ENCODE measurements at regions not wholly inside any gene's neighbourhood (a gene's known extent, or its start where the extent isn't known, plus 50 kb on each side); places are given as distances from the start of the nearest gene placed in this dataset.

DNA sequence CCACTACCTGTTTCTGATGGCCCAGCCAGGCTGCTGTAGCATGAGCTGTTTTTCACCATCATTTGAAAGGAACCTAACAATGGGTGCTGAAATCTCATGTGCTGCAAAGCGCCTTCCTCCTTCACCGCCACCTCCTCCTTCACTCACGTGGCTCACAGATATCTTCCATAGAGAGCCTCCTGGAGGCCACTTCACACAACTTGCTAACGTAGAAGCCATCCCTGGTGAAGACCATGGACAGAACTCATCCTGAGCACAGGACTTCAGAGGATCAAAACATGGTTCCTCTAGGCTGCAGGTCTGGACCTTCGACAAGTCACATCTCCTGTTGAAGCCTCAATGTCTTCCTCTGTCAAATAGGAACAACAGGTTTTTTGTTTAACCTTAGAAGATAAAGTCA lies 155.5 kb upstream of the RAD23B start:
- no peak overlapping the region for H2AFZ ChIP-seq (ENCODE audit: low read length)
- no peak for DNase-seq
- no peaks in the 10 kb centered on the region for H3K79me2 ChIP-seq (ENCODE audit: low read length)
- H3K9me3 ChIP-seq (ENCODE audit: low read length), result no peaks in the 10 kb centered on the region
- 0 out of 2 replicates have a peak, but pooled peaks cover 2% of the 10 kb centered on the region for H3K27me3 ChIP-seq (ENCODE audit: low read length)
- H3K9ac ChIP-seq (ENCODE audit: low read length), result no peak overlapping the region
- no peak overlapping the region for H3K4me3 ChIP-seq (ENCODE audit: low read length)
- H3K4me2 ChIP-seq (ENCODE audit: low read depth, low read length, poor library complexity, severe bottlenecking), result no peak overlapping the region
- H3K4me1 ChIP-seq (ENCODE audit: low read length), result no peaks in the 10 kb centered on the region
- no peaks in the 10 kb centered on the region for H3K9me2 ChIP-seq (replicated peaks; ENCODE audit: insufficient read depth, low read length)
- H3K36me3 ChIP-seq (ENCODE audit: insufficient read depth, low read length), result no peaks in the 10 kb centered on the region
- H3K27ac ChIP-seq (ENCODE audit: low read length), result no peak overlapping the region
- no peaks in the 10 kb centered on the region for H4K20me1 ChIP-seq (ENCODE audit: insufficient read depth, low read depth, low read length)

DNA sequence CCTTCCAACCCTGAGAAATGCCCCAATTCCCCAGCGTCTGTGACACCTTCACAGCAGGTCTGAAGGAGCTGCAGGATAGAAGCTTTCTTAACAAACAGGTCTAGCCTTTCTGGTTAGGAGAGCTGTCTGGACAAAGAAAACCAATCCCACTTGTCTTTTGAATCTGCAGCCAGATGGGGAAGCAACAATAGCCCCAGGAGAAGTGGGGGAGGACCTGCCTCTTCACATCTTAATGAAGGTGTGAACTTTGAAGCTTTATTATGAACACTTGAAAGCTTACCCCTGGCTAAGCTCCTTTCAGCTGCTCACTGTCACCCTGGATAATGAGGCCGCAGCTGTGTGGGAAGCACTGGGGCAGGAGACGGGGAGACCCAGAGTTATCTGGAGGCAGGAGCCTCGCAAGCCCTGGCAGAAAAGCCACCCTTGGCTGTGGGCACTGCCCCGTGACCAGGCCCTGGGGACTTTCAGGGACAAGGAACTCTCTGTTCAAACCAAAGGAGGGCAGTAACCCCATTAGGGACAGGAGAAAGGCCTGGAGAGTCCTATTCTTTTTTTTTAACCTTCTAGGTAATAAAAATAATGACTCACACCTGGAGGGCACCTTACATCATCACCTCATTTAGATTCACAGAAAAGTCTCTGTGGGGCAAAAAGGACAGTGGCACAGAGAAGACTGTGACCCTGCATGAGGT lies 151.8 kb upstream of the RAD23B start:
- H3K9ac ChIP-seq (ENCODE audit: low read length), result no peak overlapping the region
- H3K9me2 ChIP-seq (replicated peaks; ENCODE audit: insufficient read depth, low read length), result no peaks in the 10 kb centered on the region
- H2AFZ ChIP-seq (ENCODE audit: low read length), result no peak overlapping the region
- no peak overlapping the region for H3K4me2 ChIP-seq (ENCODE audit: low read depth, low read length, poor library complexity, severe bottlenecking)
- H3K4me3 ChIP-seq (ENCODE audit: low read length), result no peak overlapping the region
- no peaks in the 10 kb centered on the region for H3K4me1 ChIP-seq (ENCODE audit: low read length)
- no peak overlapping the region for H3K27ac ChIP-seq (ENCODE audit: low read length)
- no peaks in the 10 kb centered on the region for H3K36me3 ChIP-seq (ENCODE audit: insufficient read depth, low read length)
- H3K27me3 ChIP-seq (ENCODE audit: low read length), result no peaks in the 10 kb centered on the region
- no peaks in the 10 kb centered on the region for H3K79me2 ChIP-seq (ENCODE audit: low read length)
- H3K9me3 ChIP-seq (ENCODE audit: low read length), result no peaks in the 10 kb centered on the region
- DNase-seq, result no peak
- H4K20me1 ChIP-seq (ENCODE audit: insufficient read depth, low read depth, low read length), result no peaks in the 10 kb centered on the region

DNA sequence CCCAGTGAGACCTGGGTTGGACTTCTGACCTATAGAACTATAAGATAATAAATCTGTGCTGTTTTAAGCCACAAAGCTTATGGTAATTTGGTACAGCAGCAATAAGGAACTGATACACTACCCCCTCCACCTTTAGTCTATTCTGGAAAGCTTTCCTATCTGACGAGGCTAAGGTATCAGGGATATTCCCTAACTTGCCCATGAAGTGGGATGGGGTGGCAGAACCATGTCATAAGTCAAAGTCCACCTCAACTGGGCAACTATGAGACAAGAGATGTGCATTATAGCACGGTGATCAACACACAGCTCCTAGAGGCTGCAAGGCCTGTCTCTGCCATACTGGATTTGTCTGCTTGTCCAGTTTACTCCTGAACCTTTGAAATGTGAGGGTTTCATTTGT lies 146.8 kb upstream of the RAD23B start:
- no peaks in the 10 kb centered on the region for H3K4me1 ChIP-seq (ENCODE audit: low read length)
- H3K4me3 ChIP-seq (ENCODE audit: low read length), result no peak overlapping the region
- H3K79me2 ChIP-seq (ENCODE audit: low read length), result no peaks in the 10 kb centered on the region
- H3K27ac ChIP-seq (ENCODE audit: low read length), result no peak overlapping the region
- no peaks in the 10 kb centered on the region for H3K9me2 ChIP-seq (replicated peaks; ENCODE audit: insufficient read depth, low read length)
- H3K4me2 ChIP-seq (ENCODE audit: low read depth, low read length, poor library complexity, severe bottlenecking), result no peak overlapping the region
- no peaks in the 10 kb centered on the region for H3K9me3 ChIP-seq (ENCODE audit: low read length)
- DNase-seq, result no peak
- H4K20me1 ChIP-seq (ENCODE audit: insufficient read depth, low read depth, low read length), result no peaks in the 10 kb centered on the region
- no peaks in the 10 kb centered on the region for H3K27me3 ChIP-seq (ENCODE audit: low read length)
- no peaks in the 10 kb centered on the region for H3K36me3 ChIP-seq (ENCODE audit: insufficient read depth, low read length)
- no peak overlapping the region for H2AFZ ChIP-seq (ENCODE audit: low read length)
- no peak overlapping the region for H3K9ac ChIP-seq (ENCODE audit: low read length)

DNA sequence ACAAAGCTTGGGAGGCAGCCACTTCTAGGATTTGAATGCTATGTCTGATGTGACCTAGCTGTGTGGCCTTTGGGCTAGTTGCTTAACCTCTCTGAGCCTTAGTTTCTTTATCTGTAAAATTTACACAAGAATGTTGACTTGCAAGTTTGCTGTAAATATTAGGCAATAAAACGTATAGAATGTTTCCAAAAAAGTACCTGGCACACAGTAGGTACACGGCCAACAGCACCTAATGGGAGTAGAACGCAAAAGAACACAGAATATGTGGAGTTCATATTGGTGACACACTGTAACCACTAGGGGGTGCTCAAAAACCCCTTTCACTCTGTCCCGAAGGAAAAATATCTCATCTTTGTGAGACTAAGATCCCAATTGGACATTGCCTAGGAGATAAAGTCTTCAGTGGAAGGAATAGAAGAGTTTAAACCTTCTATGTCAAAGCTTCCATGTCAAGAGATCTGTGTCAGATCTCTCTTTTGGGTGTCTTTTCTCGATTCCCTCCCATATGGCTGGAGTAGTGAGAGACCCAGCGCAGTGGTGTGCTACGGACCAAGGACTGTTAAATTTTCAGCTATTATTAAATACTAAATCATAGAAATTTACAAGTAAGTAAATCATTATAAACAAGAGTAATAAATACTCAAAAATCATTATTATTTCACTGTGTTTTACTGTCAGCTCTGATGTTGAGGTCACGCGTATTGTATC lies 145.4 kb upstream of the RAD23B start:
- Histone ChIP-seq H3K4me3 (ENCODE audit: low read length) (no peak overlapping the region), H2AFZ (ENCODE audit: low read length) (no peak overlapping the region), H3K9me3 (ENCODE audit: low read length) (no peaks in the 10 kb centered on the region), H4K20me1 (ENCODE audit: insufficient read depth, low read depth, low read length) (no peaks in the 10 kb centered on the region), H3K79me2 (ENCODE audit: low read length) (no peaks in the 10 kb centered on the region), H3K27ac (ENCODE audit: low read length) (no peak overlapping the region), H3K4me2 (ENCODE audit: low read depth, low read length, poor library complexity, severe bottlenecking) (no peak overlapping the region), H3K36me3 (ENCODE audit: insufficient read depth, low read length) (no peaks in the 10 kb centered on the region), H3K27me3 (ENCODE audit: low read length) (no peaks in the 10 kb centered on the region), H3K4me1 (ENCODE audit: low read length) (no peaks in the 10 kb centered on the region), H3K9ac (ENCODE audit: low read length) (no peak overlapping the region), H3K9me2 (replicated peaks; ENCODE audit: insufficient read depth, low read length) (no peaks in the 10 kb centered on the region)
- DNase-seq, result peak; percentile 70

DNA sequence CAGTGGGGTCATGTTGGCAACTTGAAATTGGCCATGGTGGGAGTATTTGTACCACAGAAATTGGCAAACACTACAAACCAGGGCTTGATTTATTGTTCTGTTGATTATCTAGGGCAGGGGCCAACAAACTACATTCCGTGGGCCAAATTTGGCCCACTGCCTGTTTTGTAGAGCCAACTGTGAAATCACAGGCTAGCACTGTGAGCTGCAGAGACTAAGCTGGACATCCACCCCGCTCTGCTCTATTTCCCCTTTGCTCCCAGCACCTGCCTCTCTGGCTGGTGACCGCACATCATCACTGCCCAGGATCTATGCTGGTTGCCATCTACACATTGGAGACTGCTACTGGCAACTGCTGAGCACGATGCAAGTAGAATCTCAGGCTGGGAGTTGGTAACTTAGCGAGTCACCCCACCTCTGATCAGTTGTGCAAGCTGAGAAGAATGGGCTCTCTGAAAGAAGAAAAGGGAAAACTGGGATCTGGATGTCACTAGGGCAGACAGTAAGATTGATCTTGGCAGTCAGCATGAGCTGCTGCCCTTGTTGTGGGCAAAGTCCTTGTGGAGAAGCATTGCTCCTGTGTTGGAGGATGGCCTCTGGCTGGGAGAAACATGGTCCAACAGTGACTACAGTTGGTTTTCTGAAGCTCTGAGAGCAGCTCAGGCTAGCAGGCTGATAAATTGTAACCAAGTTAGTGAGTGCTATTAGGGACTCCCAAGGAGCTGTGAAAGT lies 144.7 kb upstream of the RAD23B start:
- Histone ChIP-seq H4K20me1 (ENCODE audit: insufficient read depth, low read depth, low read length) (no peaks in the 10 kb centered on the region), H3K4me1 (ENCODE audit: low read length) (no peaks in the 10 kb centered on the region), H3K9me3 (ENCODE audit: low read length) (no peaks in the 10 kb centered on the region), H3K27me3 (ENCODE audit: low read length) (no peaks in the 10 kb centered on the region), H2AFZ (ENCODE audit: low read length) (no peak overlapping the region), H3K27ac (ENCODE audit: low read length) (no peak overlapping the region), H3K9ac (ENCODE audit: low read length) (no peak overlapping the region), H3K4me2 (ENCODE audit: low read depth, low read length, poor library complexity, severe bottlenecking) (no peak overlapping the region), H3K79me2 (ENCODE audit: low read length) (no peaks in the 10 kb centered on the region), H3K36me3 (ENCODE audit: insufficient read depth, low read length) (no peaks in the 10 kb centered on the region), H3K9me2 (replicated peaks; ENCODE audit: insufficient read depth, low read length) (no peaks in the 10 kb centered on the region), H3K4me3 (ENCODE audit: low read length) (no peak overlapping the region)
- no peak for DNase-seq

DNA sequence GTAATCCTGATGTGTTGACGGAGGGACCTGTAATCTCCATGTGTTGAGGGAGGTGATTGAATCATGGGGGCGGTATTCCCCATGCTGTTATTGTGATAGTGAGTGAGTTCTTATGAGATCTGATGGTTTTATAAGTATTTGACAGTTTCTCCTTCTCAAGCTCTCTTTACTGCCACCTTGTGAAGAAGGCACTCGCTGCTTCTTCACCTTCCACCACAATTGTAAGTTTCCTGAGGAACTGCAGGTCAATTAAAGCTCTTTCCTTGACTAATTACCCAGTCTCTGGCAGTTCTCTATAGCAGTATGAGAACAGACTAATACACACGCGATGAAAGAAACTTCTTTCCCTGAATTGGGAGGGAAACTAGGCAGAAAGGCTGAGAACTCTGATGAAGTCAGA lies 141.1 kb upstream of the RAD23B start:
- H3K27ac ChIP-seq (ENCODE audit: low read length), result no peak overlapping the region
- H3K27me3 ChIP-seq (ENCODE audit: low read length), result no peaks in the 10 kb centered on the region
- H3K9me3 ChIP-seq (ENCODE audit: low read length), result no peaks in the 10 kb centered on the region
- no peak overlapping the region for H3K4me2 ChIP-seq (ENCODE audit: low read depth, low read length, poor library complexity, severe bottlenecking)
- no peaks in the 10 kb centered on the region for H3K4me1 ChIP-seq (ENCODE audit: low read length)
- no peak overlapping the region for H3K9ac ChIP-seq (ENCODE audit: low read length)
- H4K20me1 ChIP-seq (ENCODE audit: insufficient read depth, low read depth, low read length), result no peaks in the 10 kb centered on the region
- H2AFZ ChIP-seq (ENCODE audit: low read length), result no peak overlapping the region
- no peaks in the 10 kb centered on the region for H3K9me2 ChIP-seq (replicated peaks; ENCODE audit: insufficient read depth, low read length)
- no peaks in the 10 kb centered on the region for H3K36me3 ChIP-seq (ENCODE audit: insufficient read depth, low read length)
- peak; percentile 47 for DNase-seq
- H3K4me3 ChIP-seq (ENCODE audit: low read length), result no peak overlapping the region
- no peaks in the 10 kb centered on the region for H3K79me2 ChIP-seq (ENCODE audit: low read length)

DNA sequence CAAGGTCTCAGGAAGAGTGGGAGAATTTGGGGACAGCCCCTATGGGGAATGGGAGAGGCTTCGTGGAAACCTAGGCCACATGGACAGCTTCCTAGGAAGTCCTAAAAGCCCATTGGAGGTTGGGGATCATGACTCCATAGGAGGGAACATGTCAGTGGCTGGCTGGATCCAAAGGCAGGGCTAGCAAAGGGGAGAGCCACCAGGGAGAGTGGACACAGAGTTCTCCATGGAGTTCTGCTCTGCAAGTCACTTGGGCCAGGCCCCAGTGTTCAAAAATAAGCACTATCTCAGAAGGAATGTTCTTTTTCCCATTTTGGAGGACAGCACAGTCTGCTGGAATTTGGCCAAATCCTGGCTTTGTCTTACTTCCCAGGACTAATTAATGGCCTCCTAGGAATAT lies 140.6 kb upstream of the RAD23B start:
- no peak overlapping the region for H3K4me3 ChIP-seq (ENCODE audit: low read length)
- no peak for DNase-seq
- no peak overlapping the region for H3K4me2 ChIP-seq (ENCODE audit: low read depth, low read length, poor library complexity, severe bottlenecking)
- no peaks in the 10 kb centered on the region for H3K9me2 ChIP-seq (replicated peaks; ENCODE audit: insufficient read depth, low read length)
- H3K79me2 ChIP-seq (ENCODE audit: low read length), result no peaks in the 10 kb centered on the region
- H4K20me1 ChIP-seq (ENCODE audit: insufficient read depth, low read depth, low read length), result no peaks in the 10 kb centered on the region
- H3K9me3 ChIP-seq (ENCODE audit: low read length), result no peaks in the 10 kb centered on the region
- H3K36me3 ChIP-seq (ENCODE audit: insufficient read depth, low read length), result no peaks in the 10 kb centered on the region
- H2AFZ ChIP-seq (ENCODE audit: low read length), result no peak overlapping the region
- H3K9ac ChIP-seq (ENCODE audit: low read length), result no peak overlapping the region
- H3K4me1 ChIP-seq (ENCODE audit: low read length), result no peaks in the 10 kb centered on the region
- no peak overlapping the region for H3K27ac ChIP-seq (ENCODE audit: low read length)
- no peaks in the 10 kb centered on the region for H3K27me3 ChIP-seq (ENCODE audit: low read length)

DNA sequence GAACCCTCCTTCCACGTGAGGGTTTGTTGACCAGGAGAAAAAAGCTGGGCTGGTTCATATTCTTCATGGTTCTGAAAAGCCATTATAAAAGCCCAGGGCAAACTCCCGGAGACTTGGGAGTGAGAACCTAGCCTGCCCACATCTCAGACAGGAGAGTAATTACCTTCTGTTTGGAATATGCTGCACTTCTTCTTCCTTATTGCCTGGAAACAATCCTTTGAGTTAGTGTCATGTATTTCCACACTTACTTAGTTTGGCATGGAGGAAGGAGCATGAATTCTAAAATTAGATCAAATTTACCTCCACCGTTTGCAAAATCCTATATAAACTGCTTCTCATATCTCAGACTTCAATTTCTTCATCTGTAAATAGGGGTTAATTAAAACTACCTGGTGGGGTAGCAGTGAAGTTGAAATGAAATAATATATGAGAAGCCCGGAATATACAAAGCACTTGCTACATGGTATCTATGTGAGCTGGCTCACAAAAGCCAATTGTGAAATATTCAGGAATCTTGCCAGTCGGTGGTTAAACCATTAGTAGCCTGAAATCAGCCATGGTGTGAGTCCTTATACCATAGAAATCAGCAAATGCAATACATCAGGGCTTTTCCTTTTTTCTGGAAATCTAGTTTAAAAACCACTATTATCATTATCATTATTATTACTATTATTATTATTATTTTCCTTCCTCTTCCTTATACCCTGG lies 140.0 kb upstream of the RAD23B start:
- Histone ChIP-seq H3K9me2 (replicated peaks; ENCODE audit: insufficient read depth, low read length) (no peaks in the 10 kb centered on the region), H3K9ac (ENCODE audit: low read length) (no peak overlapping the region), H3K4me2 (ENCODE audit: low read depth, low read length, poor library complexity, severe bottlenecking) (no peak overlapping the region), H2AFZ (ENCODE audit: low read length) (no peak overlapping the region), H3K4me1 (ENCODE audit: low read length) (no peaks in the 10 kb centered on the region), H4K20me1 (ENCODE audit: insufficient read depth, low read depth, low read length) (no peaks in the 10 kb centered on the region), H3K27ac (ENCODE audit: low read length) (no peak overlapping the region), H3K27me3 (ENCODE audit: low read length) (no peaks in the 10 kb centered on the region), H3K79me2 (ENCODE audit: low read length) (no peaks in the 10 kb centered on the region), H3K36me3 (ENCODE audit: insufficient read depth, low read length) (no peaks in the 10 kb centered on the region), H3K4me3 (ENCODE audit: low read length) (no peak overlapping the region), H3K9me3 (ENCODE audit: low read length) (no peaks in the 10 kb centered on the region)
- no peak for DNase-seq
